ENCODE measurements at regions not wholly inside any gene's neighbourhood (a gene's known extent, or its start where the extent isn't known, plus 50 kb on each side); places are given as distances from the start of the nearest gene placed in this dataset.

GRCh38 chr18:24628326-24628725, 167.9 kb downstream of the HRH4 start:
- DNase-seq: no peak

GRCh38 chr18:24629921-24630320, 169.5 kb downstream of the HRH4 start:
- no peak for DNase-seq

GRCh38 chr18:24630346-24630880, 170.0 kb downstream of the HRH4 start:
- DNase-seq: no peak

DNA sequence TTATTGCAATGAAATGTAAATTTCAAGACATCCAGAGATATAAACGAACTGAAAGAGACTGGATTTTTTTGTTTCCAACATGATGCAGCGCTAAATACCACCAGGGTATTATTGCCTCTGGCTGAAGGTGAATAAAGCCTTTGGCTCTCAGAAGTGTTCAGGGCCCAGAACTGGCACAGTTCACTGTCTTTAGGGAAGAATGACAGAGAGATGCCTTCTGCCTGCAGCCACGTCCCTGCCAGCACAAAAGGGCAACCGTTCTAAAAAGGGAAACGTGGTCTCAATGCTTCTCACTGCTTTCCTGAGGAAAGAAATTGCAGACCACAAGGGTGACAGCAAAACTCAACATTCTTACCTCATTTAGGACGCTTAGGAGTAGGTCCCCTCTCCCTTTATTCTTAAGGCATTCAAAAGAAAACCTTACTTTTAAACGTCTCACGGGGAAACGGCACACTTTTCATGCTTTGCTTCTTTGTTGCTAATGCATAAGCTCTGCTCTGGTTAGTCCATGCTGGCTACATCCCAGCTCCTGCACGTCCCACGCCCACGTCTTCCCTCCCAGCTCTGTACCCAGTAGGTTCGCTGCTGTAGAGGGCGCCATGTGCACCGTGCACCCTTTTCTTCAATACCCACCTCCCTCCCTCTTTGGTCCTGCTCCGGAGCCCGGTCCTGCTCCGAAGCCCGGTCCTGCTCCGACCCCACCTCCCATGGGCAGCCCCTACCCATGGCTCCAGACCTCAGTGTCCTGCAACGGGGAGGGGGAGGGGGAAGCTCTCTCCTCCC, 171.0 kb downstream of the HRH4 start:
- DNase-seq: no peak

GRCh38 chr18:24632158-24632988, 171.9 kb downstream of the HRH4 start:
- no peak for DNase-seq

GRCh38 chr18:24633121-24633520, 172.7 kb downstream of the HRH4 start:
- DNase-seq: no peak

GRCh38 chr18:24649571-24649970, 189.1 kb downstream of the HRH4 start:
- DNase-seq: no peak

DNA sequence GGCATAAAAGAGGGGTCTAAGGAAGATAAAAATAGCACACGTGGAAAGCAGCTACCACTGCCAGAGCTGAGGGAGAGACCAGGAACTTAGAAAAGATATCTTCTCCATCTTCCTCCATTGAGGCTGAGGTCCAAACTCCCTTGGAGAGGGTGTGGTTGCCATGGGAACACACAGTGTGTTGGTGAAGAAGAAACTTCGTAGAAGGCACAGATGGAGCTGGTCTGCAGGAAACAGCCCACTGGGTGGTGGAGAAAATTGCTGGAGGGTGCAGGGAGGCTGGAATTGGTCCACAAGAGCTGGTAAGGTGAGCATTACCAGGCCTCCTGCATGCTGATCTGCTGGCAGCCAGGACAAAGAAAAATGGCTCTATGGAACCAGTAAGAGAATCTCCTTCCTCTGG, 191.0 kb downstream of the HRH4 start:
- DNase-seq: no peak

- no peak for DNase-seq
Measured at GRCh38 chr18:24656050-24656449, 195.6 kb downstream of the HRH4 start.

DNA sequence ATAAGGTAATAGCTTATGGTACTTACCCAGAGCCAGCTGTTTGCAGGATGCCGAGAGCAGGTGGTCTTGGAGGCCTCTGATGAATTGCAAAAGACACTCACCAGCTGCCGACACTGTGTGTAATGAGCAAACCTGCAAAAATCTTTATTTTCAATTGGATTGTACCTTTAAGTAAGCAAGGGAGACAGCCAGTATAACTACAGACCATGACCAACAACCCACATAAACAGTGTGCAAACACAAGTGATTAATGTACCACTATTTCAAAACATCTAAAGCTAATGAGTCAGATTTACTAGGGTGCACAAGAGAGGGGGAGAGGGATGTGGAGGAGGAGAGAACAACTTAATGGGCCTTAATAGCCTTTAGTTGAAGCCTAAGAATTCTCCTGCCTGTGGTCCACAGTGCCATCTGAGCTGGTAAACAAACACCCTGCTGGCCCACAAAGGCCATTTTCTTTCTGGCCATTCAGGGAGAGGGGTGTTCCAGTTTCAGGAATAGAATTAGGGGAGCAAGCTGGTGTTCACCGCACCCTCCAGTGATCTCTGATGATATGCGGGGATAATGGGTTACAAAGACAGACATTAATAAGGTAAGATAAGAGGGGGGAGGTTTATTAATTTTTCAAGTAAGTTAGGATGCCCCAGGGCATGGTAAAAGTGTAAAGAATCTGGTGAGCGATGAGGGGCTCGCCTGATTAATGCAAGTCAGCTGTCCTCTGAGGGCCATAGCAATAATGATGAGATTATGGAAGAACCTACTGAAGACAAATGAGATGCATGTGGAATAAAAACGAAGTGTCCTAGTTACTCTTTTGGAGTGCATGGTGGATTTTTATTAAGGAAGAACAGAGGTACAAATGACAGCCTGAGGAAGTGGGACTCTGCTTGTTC, 196.4 kb downstream of the HRH4 start:
- no peak for DNase-seq

GRCh38 chr18:24657444-24657842, 197.0 kb downstream of the HRH4 start:
- no peak for DNase-seq

DNA sequence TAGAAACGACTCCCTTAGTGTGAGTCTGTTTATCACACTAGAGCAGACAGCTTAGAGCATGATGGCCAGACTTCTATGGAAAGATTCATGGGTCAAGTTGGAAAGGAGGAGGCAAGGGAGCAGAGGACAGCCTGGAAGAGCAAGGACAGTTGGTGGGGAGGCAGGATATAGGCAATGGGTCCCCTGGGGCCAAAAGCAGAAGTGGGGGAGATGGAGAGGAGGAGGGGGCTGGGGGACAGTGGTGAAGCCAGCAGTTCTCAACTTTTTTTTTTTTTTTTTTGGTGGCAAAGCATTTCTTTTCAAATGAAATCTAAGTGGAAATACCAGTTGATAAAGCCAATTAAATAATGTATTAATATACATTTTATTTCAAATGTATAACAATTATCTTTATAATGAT, 197.9 kb downstream of the HRH4 start:
- DNase-seq: no peak

- DNase-seq: no peak
Measured at GRCh38 chr18:24659827-24660720, 199.6 kb downstream of the HRH4 start.

DNA sequence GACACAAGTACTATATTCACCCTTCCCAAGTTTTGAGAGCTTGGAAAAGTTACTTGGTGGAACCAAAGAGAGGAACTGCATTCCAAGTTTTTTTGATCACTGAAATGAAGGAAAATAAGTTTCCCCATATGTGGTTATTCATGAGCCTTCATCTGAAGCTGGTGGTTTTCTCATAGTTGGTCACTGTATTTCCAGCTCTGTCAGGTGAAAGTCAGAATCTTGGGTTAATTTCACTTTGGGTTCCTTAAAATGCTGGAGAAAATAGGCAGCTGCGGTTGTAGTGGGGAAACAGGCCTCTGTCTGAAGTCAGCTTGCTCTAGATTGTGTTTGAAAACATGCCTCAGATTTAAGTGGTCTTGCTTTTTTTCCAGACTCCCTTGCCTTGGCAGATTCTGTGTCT, 200.5 kb downstream of the HRH4 start:
- DNase-seq: no peak

- DNase-seq: no peak
Measured at GRCh38 chr18:24662412-24662821, 202.0 kb downstream of the HRH4 start.

GRCh38 chr18:24663026-24663425, 202.6 kb downstream of the HRH4 start:
- no peak for DNase-seq

- no peak for DNase-seq
Measured at GRCh38 chr18:24669015-24669414, 208.6 kb downstream of the HRH4 start.

DNA sequence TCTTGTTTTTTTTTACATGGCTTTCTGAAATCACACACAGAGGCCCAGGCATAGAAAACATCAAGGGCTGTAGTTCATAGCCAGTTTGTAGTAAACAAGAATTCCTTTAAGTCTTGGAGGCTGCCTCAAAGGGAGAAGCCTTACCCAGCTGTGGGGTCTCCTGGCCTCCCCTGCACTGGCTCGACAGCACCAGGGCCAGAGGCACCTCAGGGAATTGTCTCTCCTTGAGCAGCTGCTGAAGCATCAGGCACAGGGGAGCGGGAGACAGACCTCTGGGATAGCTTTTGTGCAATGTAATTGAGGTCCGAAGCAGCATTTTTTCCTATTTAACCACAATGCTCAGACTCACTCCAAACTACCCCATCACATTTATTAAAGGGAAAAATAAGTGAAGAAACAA, 209.1 kb downstream of the HRH4 start:
- DNase-seq: no peak

- no peak for DNase-seq
Measured at GRCh38 chr18:24672165-24672941, 211.9 kb downstream of the HRH4 start.

GRCh38 chr18:24674200-24674599, 213.8 kb downstream of the HRH4 start:
- no peak for DNase-seq

GRCh38 chr18:24674605-24675004, 214.2 kb downstream of the HRH4 start:
- DNase-seq: no peak
